ENCODE measurements at regions not wholly inside any gene's neighbourhood (a gene's known extent, or its start where the extent isn't known, plus 50 kb on each side); places are given as distances from the start of the nearest gene placed in this dataset.

GRCh38 chr4:58587856-58588255 lies 1477.7 kb upstream of the IGFBP7 start:
- Mint-ChIP-seq H3K9me3 (peaks cover 20% of the 10 kb centered on the region), H3K36me3 (ENCODE audit: low read depth) (no peaks in the 10 kb centered on the region), H3K27me3 (no peaks in the 10 kb centered on the region), H3K27ac (no peak overlapping the region), H3K4me3 (no peak overlapping the region), H3K4me1 (ENCODE audit: low read depth) (no peaks in the 10 kb centered on the region)
- ChIA-PET CTCF (no interaction called here), POLR2A (no interaction called here)
- no peak for TF ChIP-seq CTCF (IDR thresholded peaks at IDR 0.05)
- intact Hi-C loops (cut with DNase I, micrococcal nuclease) = no loop called here
- Histone ChIP-seq H3K27ac (ENCODE audit: low read depth in 1 of 2, low read length in 2 of 2) (no peak overlapping the region), H3K36me3 (ENCODE audit: insufficient read depth, low read length) (no peaks in the 10 kb centered on the region), H3K9me3 (ENCODE audit: control insufficient read depth in 1 of 2, insufficient read depth in 1 of 2, low read length in 2 of 2) (peaks cover 3 to 10% of the 10 kb centered on the region in 2 experiments), H3K4me3 (ENCODE audit: low read length) (no peak overlapping the region), H3K4me1 (ENCODE audit: insufficient read depth, low read length) (no peaks in the 10 kb centered on the region), H3K27me3 (ENCODE audit: control insufficient read depth in 1 of 2, insufficient read depth in 2 of 2, low read length in 2 of 2) (no peaks in the 10 kb centered on the region)
- DNase-seq = no peak
- no peak for ATAC-seq (ENCODE audit: poor library complexity)

- no peaks in the 10 kb centered on the region for H3K27me3 ChIP-seq (ENCODE audit: control insufficient read depth in 1 of 2, insufficient read depth in 2 of 2, low read length in 2 of 2)
- Mint-ChIP-seq H3K9me3 (peaks cover 21% of the 10 kb centered on the region), H3K4me3 (no peak overlapping the region), H3K36me3 (ENCODE audit: low read depth) (no peaks in the 10 kb centered on the region), H3K4me1 (ENCODE audit: low read depth) (no peaks in the 10 kb centered on the region), H3K27me3 (no peaks in the 10 kb centered on the region), H3K27ac (no peak overlapping the region)
- ChIA-PET POLR2A (no interaction called here), CTCF (no interaction called here)
- H3K9me3 ChIP-seq (ENCODE audit: control insufficient read depth in 1 of 2, insufficient read depth in 1 of 2, low read length in 2 of 2) = no peaks in the 10 kb centered on the region
- DNase-seq (no peak), ATAC-seq (ENCODE audit: poor library complexity) (no peak)
- H3K36me3 ChIP-seq (ENCODE audit: insufficient read depth, low read length) = no peaks in the 10 kb centered on the region
- intact Hi-C loops (cut with DNase I, micrococcal nuclease) = no loop called here
- no peak overlapping the region for H3K4me3 ChIP-seq (ENCODE audit: low read length)
- no peak for TF ChIP-seq CTCF (IDR thresholded peaks at IDR 0.05)
- no peak overlapping the region for H3K27ac ChIP-seq (ENCODE audit: low read depth in 1 of 2, low read length in 2 of 2)
- no peaks in the 10 kb centered on the region for H3K4me1 ChIP-seq (ENCODE audit: insufficient read depth, low read length)
Observed at GRCh38 chr4:58566260-58566659, 1456.1 kb upstream of the IGFBP7 start.

- Mint-ChIP-seq H3K4me3 (no peak overlapping the region), H3K27ac (no peak overlapping the region), H3K27me3 (no peaks in the 10 kb centered on the region), H3K36me3 (ENCODE audit: low read depth) (no peaks in the 10 kb centered on the region), H3K4me1 (ENCODE audit: low read depth) (no peaks in the 10 kb centered on the region), H3K9me3 (peaks cover 21% of the 10 kb centered on the region)
- Histone ChIP-seq H3K4me1 (ENCODE audit: insufficient read depth, low read length) (no peaks in the 10 kb centered on the region), H3K36me3 (ENCODE audit: insufficient read depth, low read length) (no peaks in the 10 kb centered on the region), H3K27me3 (ENCODE audit: control insufficient read depth in 1 of 2, insufficient read depth in 2 of 2, low read length in 2 of 2) (no peaks in the 10 kb centered on the region), H3K4me3 (ENCODE audit: low read length) (no peak overlapping the region), H3K27ac (ENCODE audit: low read depth in 1 of 2, low read length in 2 of 2) (no peak overlapping the region), H3K9me3 (ENCODE audit: control insufficient read depth in 1 of 2, insufficient read depth in 1 of 2, low read length in 2 of 2) (no peaks in the 10 kb centered on the region)
- POLR2A ChIA-PET = no interaction called here
- CTCF ChIA-PET = no interaction called here
- intact Hi-C loops (cut with DNase I, micrococcal nuclease) = no loop called here
- ATAC-seq (ENCODE audit: poor library complexity) (no peak), DNase-seq (no peak)
- no peak for TF ChIP-seq CTCF (IDR thresholded peaks at IDR 0.05)
Observed at GRCh38 chr4:58564695-58565475, 1454.7 kb upstream of the IGFBP7 start.

Data from CD4-positive, alpha-beta T cell (primary cell).